Upper lobe of right lung (tissue), 1 donor: ENCODE measurements at regions not wholly inside any gene's neighbourhood (a gene's known extent, or its start where the extent isn't known, plus 50 kb on each side); places are given as distances from the start of the nearest gene placed in this dataset.

ENCODE experiments used
- ATAC-seq: fragments of 200-7000 bp; cut with Tn5 transposase; one replicate; pipeline ENCODE4 v1.9.1; 2020; ENCODE audit warnings: mild to moderate bottlenecking, moderate library complexity
- DNase-seq: peaks from one replicate; pipeline ENCODE4 v3.0.0-alpha.2; 2020
- H3K27ac ChIP-seq: fragments of 200-600 bp; one replicate; pipeline ENCODE4 v1.8.0; 2022
- H3K27me3 ChIP-seq: fragments of 200-600 bp; one replicate; pipeline ENCODE4 v1.8.0; 2022; ENCODE audit warnings: mild to moderate bottlenecking
- H3K36me3 ChIP-seq: fragments of 200-600 bp; one replicate; pipeline ENCODE4 v1.8.0; 2022
- H3K4me1 ChIP-seq: fragments of 200-600 bp; one replicate; pipeline ENCODE4 v1.8.0; 2022
- H3K4me3 ChIP-seq: fragments of 200-600 bp; one replicate; pipeline ENCODE4 v1.8.0; 2022; ENCODE audit warnings: mild to moderate bottlenecking
- H3K9me3 ChIP-seq: fragments of 200-600 bp; one replicate; pipeline ENCODE4 v1.8.0; 2022
- CTCF ChIP-seq: fragments of 200-600 bp; IDR thresholded peaks from one replicate; pipeline ENCODE4 v1.8.0; 2022; ENCODE audit warnings: antibody characterized with exemption
- intact Hi-C: fragments of 100-400 bp; cut with DNase I; formaldehyde crosslinking; loops from one replicate; pipeline ENCODE4 v1.11.0; 2022
- donor health status: DM: no; HTN: yes; CAD: no; lungs with severe emphysema.

GRCh38 chrX:36927712-36928111 lies 80.5 kb upstream of the FAM47C start:
- no peaks in the 10 kb centered on the region for H3K4me1 ChIP-seq
- no peaks in the 10 kb centered on the region for H3K36me3 ChIP-seq
- no peaks in the 10 kb centered on the region for H3K9me3 ChIP-seq
- ATAC-seq = no peak
- DNase-seq = no peak
- no peak overlapping the region for H3K27ac ChIP-seq
- TF ChIP-seq CTCF = no peak
- H3K27me3 ChIP-seq = no peaks in the 10 kb centered on the region
- intact Hi-C loops = no loop called here
- no peak overlapping the region for H3K4me3 ChIP-seq

- H3K9me3 ChIP-seq = no peaks in the 10 kb centered on the region
- H3K36me3 ChIP-seq = no peaks in the 10 kb centered on the region
- ATAC-seq = no peak
- no peak for DNase-seq
- H3K27ac ChIP-seq = no peak overlapping the region
- TF ChIP-seq CTCF = no peak
- no peak overlapping the region for H3K4me3 ChIP-seq
- intact Hi-C loops = no loop called here
- no peaks in the 10 kb centered on the region for H3K27me3 ChIP-seq
- H3K4me1 ChIP-seq = no peaks in the 10 kb centered on the region
Measured at GRCh38 chrX:36930491-36930890, 77.7 kb upstream of the FAM47C start.

- no peak overlapping the region for H3K4me3 ChIP-seq
- H3K27me3 ChIP-seq = no peaks in the 10 kb centered on the region
- no peak overlapping the region for H3K27ac ChIP-seq
- ATAC-seq (no peak), DNase-seq (no peak)
- no peak for TF ChIP-seq CTCF
- no peaks in the 10 kb centered on the region for H3K9me3 ChIP-seq
- intact Hi-C loops = no loop called here
- no peaks in the 10 kb centered on the region for H3K4me1 ChIP-seq
- H3K36me3 ChIP-seq = no peaks in the 10 kb centered on the region
Measured at GRCh38 chrX:36947214-36947613, 61.0 kb upstream of the FAM47C start.

- intact Hi-C loops = no loop called here
- Histone ChIP-seq H3K27ac (no peak overlapping the region), H3K4me3 (no peak overlapping the region), H3K4me1 (no peaks in the 10 kb centered on the region), H3K27me3 (no peaks in the 10 kb centered on the region), H3K36me3 (no peaks in the 10 kb centered on the region), H3K9me3 (no peaks in the 10 kb centered on the region)
- no peak for TF ChIP-seq CTCF
- ATAC-seq (no peak), DNase-seq (no peak)
Measured at GRCh38 chrX:36950495-36951253, 57.5 kb upstream of the FAM47C start.

- peak overlapping the region; percentile 23 for H3K4me3 ChIP-seq
- peak; percentile 17 for TF ChIP-seq CTCF
- no peak overlapping the region for H3K27ac ChIP-seq
- no peaks in the 10 kb centered on the region for H3K9me3 ChIP-seq
- no peaks in the 10 kb centered on the region for H3K4me1 ChIP-seq
- H3K36me3 ChIP-seq = no peaks in the 10 kb centered on the region
- ATAC-seq (peak; percentile 99), DNase-seq (peak; percentile 79)
- intact Hi-C loops = no loop called here
- H3K27me3 ChIP-seq = no peaks in the 10 kb centered on the region
Measured at GRCh38 chrX:36957425-36958328, 50.5 kb upstream of the FAM47C start.
